ENCODE measurements at regions not wholly inside any gene's neighbourhood (a gene's known extent, or its start where the extent isn't known, plus 50 kb on each side); places are given as distances from the start of the nearest gene placed in this dataset.

GRCh38 chr5:74461251-74461650 is 179.3 kb downstream of the ENC1 start:
- TF ChIP-seq, protein P1, sequence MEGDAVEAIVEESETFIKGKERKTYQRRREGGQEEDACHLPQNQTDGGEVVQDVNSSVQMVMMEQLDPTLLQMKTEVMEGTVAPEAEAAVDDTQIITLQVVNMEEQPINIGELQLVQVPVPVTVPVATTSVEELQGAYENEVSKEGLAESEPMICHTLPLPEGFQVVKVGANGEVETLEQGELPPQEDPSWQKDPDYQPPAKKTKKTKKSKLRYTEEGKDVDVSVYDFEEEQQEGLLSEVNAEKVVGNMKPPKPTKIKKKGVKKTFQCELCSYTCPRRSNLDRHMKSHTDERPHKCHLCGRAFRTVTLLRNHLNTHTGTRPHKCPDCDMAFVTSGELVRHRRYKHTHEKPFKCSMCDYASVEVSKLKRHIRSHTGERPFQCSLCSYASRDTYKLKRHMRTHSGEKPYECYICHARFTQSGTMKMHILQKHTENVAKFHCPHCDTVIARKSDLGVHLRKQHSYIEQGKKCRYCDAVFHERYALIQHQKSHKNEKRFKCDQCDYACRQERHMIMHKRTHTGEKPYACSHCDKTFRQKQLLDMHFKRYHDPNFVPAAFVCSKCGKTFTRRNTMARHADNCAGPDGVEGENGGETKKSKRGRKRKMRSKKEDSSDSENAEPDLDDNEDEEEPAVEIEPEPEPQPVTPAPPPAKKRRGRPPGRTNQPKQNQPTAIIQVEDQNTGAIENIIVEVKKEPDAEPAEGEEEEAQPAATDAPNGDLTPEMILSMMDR (IDR thresholded peaks at IDR 0.05): no peak
- no peak for TF ChIP-seq EZH2 (IDR thresholded peaks at IDR 0.05)
